ENCODE measurements at regions not wholly inside any gene's neighbourhood (a gene's known extent, or its start where the extent isn't known, plus 50 kb on each side); places are given as distances from the start of the nearest gene placed in this dataset.

GRCh38 chr17:83148317-83149028 is 69.1 kb downstream of the METRNL start:
- WGBS = 89% methylated on average over 17 of the region's 17 CpGs
- H3K27ac ChIP-seq = no peak overlapping the region
- no peak for TF ChIP-seq CTCF (IDR thresholded peaks at IDR 0.05)
- TF ChIP-seq POLR2A (IDR thresholded peaks at IDR 0.05) = no peak
- no peak for TF ChIP-seq POLR2AphosphoS5 (IDR thresholded peaks at IDR 0.05)
- no peaks in the 10 kb centered on the region for H3K27me3 ChIP-seq (replicated peaks; ENCODE audit: insufficient read depth)
- no peaks in the 10 kb centered on the region for H3K4me1 ChIP-seq (replicated peaks)
- no peaks in the 10 kb centered on the region for H3K36me3 ChIP-seq
- H3K9me3 ChIP-seq = no peaks in the 10 kb centered on the region
- DNase-seq (ENCODE audit: low spot score) = no peak
- H3K4me3 ChIP-seq = no peak overlapping the region
- intact Hi-C loops (cut with DNase I) = no loop called here

- Histone ChIP-seq H3K9me3 (no peaks in the 10 kb centered on the region), H3K4me3 (no peak overlapping the region), H3K36me3 (no peaks in the 10 kb centered on the region), H3K27me3 (replicated peaks; ENCODE audit: insufficient read depth) (no peaks in the 10 kb centered on the region), H3K27ac (no peak overlapping the region), H3K4me1 (replicated peaks) (no peaks in the 10 kb centered on the region)
- DNase-seq (ENCODE audit: low spot score) = no peak
- 94% methylated on average over 9 of the region's 9 CpGs for WGBS
- TF ChIP-seq POLR2A (IDR thresholded peaks at IDR 0.05) (no peak), CTCF (IDR thresholded peaks at IDR 0.05) (no peak), POLR2AphosphoS5 (IDR thresholded peaks at IDR 0.05) (no peak)
- intact Hi-C loops (cut with DNase I) = no loop called here
These were observed 69.8 kb downstream of the METRNL start for GRCh38 chr17:83149029-83149725.

GRCh38 chr17:83149761-83150251 is 70.4 kb downstream of the METRNL start:
- no peak for TF ChIP-seq POLR2A (IDR thresholded peaks at IDR 0.05)
- no peak for TF ChIP-seq POLR2AphosphoS5 (IDR thresholded peaks at IDR 0.05)
- TF ChIP-seq CTCF (IDR thresholded peaks at IDR 0.05) = no peak
- WGBS = 91% methylated on average over 14 of the region's 15 CpGs
- no peak for DNase-seq (ENCODE audit: low spot score)
- Histone ChIP-seq H3K4me1 (replicated peaks) (no peaks in the 10 kb centered on the region), H3K9me3 (no peaks in the 10 kb centered on the region), H3K27ac (no peak overlapping the region), H3K4me3 (no peak overlapping the region), H3K36me3 (no peaks in the 10 kb centered on the region), H3K27me3 (replicated peaks; ENCODE audit: insufficient read depth) (no peaks in the 10 kb centered on the region)
- intact Hi-C loops (cut with DNase I) = no loop called here

GRCh38 chr17:83150369-83151055 is 71.1 kb downstream of the METRNL start:
- WGBS = 86% methylated on average over 10 of the region's 10 CpGs
- no peak for TF ChIP-seq POLR2A (IDR thresholded peaks at IDR 0.05)
- TF ChIP-seq POLR2AphosphoS5 (IDR thresholded peaks at IDR 0.05) = no peak
- TF ChIP-seq CTCF (IDR thresholded peaks at IDR 0.05) = no peak
- DNase-seq (ENCODE audit: low spot score) = no peak
- Histone ChIP-seq H3K36me3 (no peaks in the 10 kb centered on the region), H3K27ac (no peak overlapping the region), H3K4me3 (no peak overlapping the region), H3K9me3 (no peaks in the 10 kb centered on the region), H3K4me1 (replicated peaks) (no peaks in the 10 kb centered on the region), H3K27me3 (replicated peaks; ENCODE audit: insufficient read depth) (no peaks in the 10 kb centered on the region)
- intact Hi-C loops (cut with DNase I) = no loop called here
